ENCODE measurements at regions not wholly inside any gene's neighbourhood (a gene's known extent, or its start where the extent isn't known, plus 50 kb on each side); places are given as distances from the start of the nearest gene placed in this dataset.

GRCh38 chr7:136266457-136266856 lies 289.3 kb upstream of the MTPN start:
- H2AFZ ChIP-seq (replicated peaks; ENCODE audit: low read length, poor library complexity), result no peak overlapping the region
- no peak overlapping the region for H2BK20ac ChIP-seq (ENCODE audit: low read depth, low read length)
- H4K20me1 ChIP-seq (ENCODE audit: insufficient read depth, low read length), result no peaks in the 10 kb centered on the region
- no peaks in the 10 kb centered on the region for H3K4me1 ChIP-seq (ENCODE audit: control insufficient read depth, insufficient read depth, low read length)
- no peak overlapping the region for H3K4ac ChIP-seq (ENCODE audit: low read depth, low read length)
- DNase-seq (no peak), ATAC-seq (ENCODE audit: low read depth) (no peak)
- H3K9ac ChIP-seq (ENCODE audit: low read depth, low read length), result no peak overlapping the region
- intact Hi-C loops (cut with micrococcal nuclease) (no loop called here), in situ Hi-C loops (cut with MboI; ENCODE audit: low sequenced_read_pairs) (no loop called here), dilution Hi-C loops (cut with HindIII; ENCODE audit: low sequenced_read_pairs, unreplicated experiment) (no loop called here)
- peaks cover 2% of the 10 kb centered on the region for H3K9me3 ChIP-seq (ENCODE audit: control insufficient read depth, insufficient read depth, low read length)
- no peaks in the 10 kb centered on the region for H3K9me1 ChIP-seq (ENCODE audit: insufficient read depth, low read length)
- H3K36me3 ChIP-seq (ENCODE audit: control insufficient read depth, insufficient read depth, low read length), result no peaks in the 10 kb centered on the region
- no peak overlapping the region for H3K4me3 ChIP-seq (ENCODE audit: insufficient read depth, low read depth, low read length)
- no peak overlapping the region for H4K91ac ChIP-seq (ENCODE audit: insufficient read depth, low read depth, low read length)
- H3K18ac ChIP-seq (ENCODE audit: low read depth, low read length), result no peak overlapping the region
- POLR2A ChIA-PET (ENCODE audit: unreplicated experiment), result no interaction called here
- no peak overlapping the region for H3K4me2 ChIP-seq (ENCODE audit: low read depth, low read length)
- no peak overlapping the region for H2AK5ac ChIP-seq (ENCODE audit: low read depth, low read length)
- H3K56ac ChIP-seq (ENCODE audit: extremely low read depth, insufficient read depth, low read length), result no peak overlapping the region
- H3K23ac ChIP-seq (ENCODE audit: low read depth, low read length), result no peak overlapping the region
- no peak overlapping the region for H2AK9ac ChIP-seq (replicated peaks; ENCODE audit: low read depth, low read length, poor library complexity)
- H4K8ac ChIP-seq (ENCODE audit: low read depth in 2 of 2, low read length in 2 of 2), result no peak overlapping the region
- BruUV-seq (replicated peaks), result no TSS peak
- no peak overlapping the region for H2BK120ac ChIP-seq (ENCODE audit: low read depth, low read length)
- H3K79me1 ChIP-seq (ENCODE audit: low read depth in 1 of 2, low read length in 2 of 2), result no peaks in the 10 kb centered on the region
- H2BK15ac ChIP-seq (ENCODE audit: low read depth, low read length), result no peak overlapping the region
- H2BK5ac ChIP-seq (ENCODE audit: low read depth, low read length, poor library complexity, severe bottlenecking), result no peak overlapping the region
- TF ChIP-seq RFX5 (IDR thresholded peaks at IDR 0.05; ENCODE audit: low read depth, low read length) (no peak), NFE2L2 (IDR thresholded peaks at IDR 0.05; ENCODE audit: low read depth, low read length) (no peak), MAFK (IDR thresholded peaks at IDR 0.05; ENCODE audit: low read depth, low read length) (no peak), SMC3 (IDR thresholded peaks at IDR 0.05; ENCODE audit: low read depth, low read length) (no peak), ELK1 (IDR thresholded peaks at IDR 0.05; ENCODE audit: borderline replicate concordance, low read depth, low read length) (no peak), POLR2A (IDR thresholded peaks at IDR 0.05; ENCODE audit: low read depth, low read length) (no peak), RCOR1 (IDR thresholded peaks at IDR 0.05; ENCODE audit: insufficient replicate concordance, low read length) (no peak), RAD21 (IDR thresholded peaks at IDR 0.05; ENCODE audit: low read length) (no peak), CHD1 (IDR thresholded peaks at IDR 0.05; ENCODE audit: low read depth, low read length) (no peak), BHLHE40 (IDR thresholded peaks at IDR 0.05; ENCODE audit: low read depth, low read length) (no peak), CEBPB (IDR thresholded peaks at IDR 0.05; ENCODE audit: low read depth, low read length) (no peak), MAZ (IDR thresholded peaks at IDR 0.05; ENCODE audit: borderline replicate concordance, low read depth, low read length) (no peak), MXI1 (IDR thresholded peaks at IDR 0.05; ENCODE audit: borderline replicate concordance, low read depth, low read length) (no peak), CTCF (conservative IDR thresholded peaks at IDR 0.05; ENCODE audit: low read depth, low read length) (no peak), FOS (IDR thresholded peaks at IDR 0.05; ENCODE audit: low read depth, low read length) (no peak)
- CTCF ChIA-PET, result no interaction called here
- H4K5ac ChIP-seq (ENCODE audit: low read depth, low read length), result no peak overlapping the region
- no peak overlapping the region for H3K27ac ChIP-seq (ENCODE audit: insufficient read depth, low read length)
- no peaks in the 10 kb centered on the region for H3K27me3 ChIP-seq (ENCODE audit: control insufficient read depth, insufficient read depth, low read length)
- no peak overlapping the region for H3K14ac ChIP-seq (replicated peaks; ENCODE audit: low read depth, low read length)
